CD4-positive, alpha-beta T cell treated with Interleukin-6 for 4 hours (primary cell): ENCODE measurements at regions not wholly inside any gene's neighbourhood (a gene's known extent, or its start where the extent isn't known, plus 50 kb on each side); places are given as distances from the start of the nearest gene placed in this dataset.

Experiments
- DNase-seq: peaks from one replicate; pipeline ENCODE4 v3.0.0-alpha.2; 2020; ENCODE audit warnings: mixed read lengths

GRCh38 chr12:93106910-93107309, 177.8 kb upstream of the EEA1 start:
- DNase-seq: no peak

GRCh38 chr12:93107514-93108312, 178.6 kb upstream of the EEA1 start:
- no peak for DNase-seq

GRCh38 chr12:93108985-93109384, 179.9 kb upstream of the EEA1 start:
- no peak for DNase-seq

- DNase-seq: no peak
Observed at GRCh38 chr12:93109551-93110203, 180.6 kb upstream of the EEA1 start.

GRCh38 chr12:93111773-93112172, 182.7 kb upstream of the EEA1 start:
- DNase-seq: no peak

GRCh38 chr12:93113317-93114006, 184.4 kb upstream of the EEA1 start:
- DNase-seq: no peak

GRCh38 chr12:93115198-93115601, 186.1 kb upstream of the EEA1 start:
- no peak for DNase-seq

- no peak for DNase-seq
Observed at GRCh38 chr12:93115646-93116045, 186.6 kb upstream of the EEA1 start.

- no peak for DNase-seq
Observed at GRCh38 chr12:93116632-93117031, 187.5 kb upstream of the EEA1 start.

GRCh38 chr12:93121729-93122488, 192.8 kb upstream of the EEA1 start:
- DNase-seq: no peak

- no peak for DNase-seq
Observed at GRCh38 chr12:93122569-93123091, 193.5 kb upstream of the EEA1 start.

GRCh38 chr12:93125126-93125525, 196.0 kb upstream of the EEA1 start:
- no peak for DNase-seq

- no peak for DNase-seq
Observed at GRCh38 chr12:93126069-93126474, 197.0 kb upstream of the EEA1 start.

GRCh38 chr12:93127107-93127560, 198.0 kb upstream of the EEA1 start:
- DNase-seq: no peak

GRCh38 chr12:93127582-93128331, 198.7 kb upstream of the EEA1 start:
- no peak for DNase-seq

- no peak for DNase-seq
Observed at GRCh38 chr12:93128332-93128707, 199.2 kb upstream of the EEA1 start.

GRCh38 chr12:93130366-93131054, 201.4 kb upstream of the EEA1 start:
- no peak for DNase-seq

GRCh38 chr12:93133361-93133760, 204.3 kb upstream of the EEA1 start:
- DNase-seq: no peak

- DNase-seq: no peak
Observed at GRCh38 chr12:93134175-93134890, 205.2 kb upstream of the EEA1 start.

- DNase-seq: no peak
Observed at GRCh38 chr12:93134893-93135285, 205.8 kb upstream of the EEA1 start.
